Hepatocyte (in vitro differentiated cells): ENCODE measurements at regions not wholly inside any gene's neighbourhood (a gene's known extent, or its start where the extent isn't known, plus 50 kb on each side); places are given as distances from the start of the nearest gene placed in this dataset.

Source experiments
- CTCF ChIP-seq: fragments of 200-600 bp; sonication (generic); IDR thresholded peaks from 2 replicates; pipeline ENCODE4 v1.5.1; 2016; ENCODE audit warnings: antibody characterized with exemption, mild to moderate bottlenecking; ENCODE audit not compliant: poor library complexity
- EZH2 ChIP-seq: fragments of 200-600 bp; sonication (generic); IDR thresholded peaks from 2 replicates; pipeline ENCODE4 v1.6.1; 2016; ENCODE audit warnings: antibody characterized with exemption, mild to moderate bottlenecking, borderline replicate concordance

GRCh38 chr15:59892985-59893384, 111.1 kb upstream of the FOXB1 start:
- no peak for TF ChIP-seq CTCF
- TF ChIP-seq EZH2, result no peak
